Stimulated activated CD4-positive, alpha-beta T cell treated with anti-CD3 and anti-CD28 coated beads, Interleukin-12 subunit alpha, Interleukin-12 subunit beta, amount 100 ng/mL, for 24 hours (primary cell): ENCODE measurements at regions not wholly inside any gene's neighbourhood (a gene's known extent, or its start where the extent isn't known, plus 50 kb on each side); places are given as distances from the start of the nearest gene placed in this dataset.

Experiments used
- DNase-seq, 2 experiments: peaks; one replicate each; pipeline ENCODE4 v3.0.0-alpha.2; 2020; ENCODE audit warnings: low read depth in 2 of 2

DNA sequence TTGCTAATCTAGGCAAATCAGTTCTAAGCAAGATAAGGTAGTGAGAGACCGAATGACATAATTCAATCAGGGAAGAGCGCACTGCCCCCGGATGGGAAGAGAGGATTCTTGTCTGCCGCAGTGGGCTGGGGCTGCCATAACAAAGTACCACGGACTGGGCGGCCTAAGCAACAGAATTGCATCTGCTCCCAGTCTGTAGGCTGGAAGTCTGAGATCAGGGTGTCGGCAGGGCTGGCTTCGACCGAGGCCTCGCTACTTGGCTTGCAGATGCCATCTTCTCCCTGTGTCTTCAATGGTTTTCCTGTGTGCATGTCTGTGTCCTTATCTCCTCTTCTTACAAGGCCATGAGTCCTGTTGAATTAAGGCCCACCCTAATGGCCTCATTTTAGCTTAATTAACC, 59.7 kb upstream of the TMEM72 start:
- no peak for DNase-seq

GRCh38 chr10:44851881-44852280, 59.3 kb upstream of the TMEM72 start:
- DNase-seq = no peak

- DNase-seq = no peak
These were observed 57.9 kb upstream of the TMEM72 start for GRCh38 chr10:44853148-44853734.

GRCh38 chr10:44853796-44854195, 57.3 kb upstream of the TMEM72 start:
- no peak for DNase-seq

GRCh38 chr10:44854693-44855350, 56.3 kb upstream of the TMEM72 start:
- no peak for DNase-seq

DNA sequence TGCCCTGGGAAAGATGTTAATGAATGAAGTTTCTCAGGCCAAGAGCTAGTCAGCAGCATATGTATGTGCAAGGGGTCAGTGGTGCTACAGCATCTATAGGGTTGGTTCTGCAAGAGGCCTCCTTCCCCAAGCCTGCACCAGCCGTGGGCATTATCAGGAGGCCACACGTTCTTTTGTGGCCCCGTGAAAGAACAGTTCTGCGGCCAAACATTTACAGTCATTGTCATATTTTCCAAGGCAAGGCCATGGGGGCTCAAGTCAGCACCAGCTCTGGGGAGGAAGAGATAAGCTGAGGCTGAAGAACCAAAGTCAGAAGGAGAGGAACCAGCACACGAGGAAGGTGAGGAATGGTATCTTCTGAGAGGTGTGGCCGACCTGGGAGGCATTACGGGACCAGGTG, 54.4 kb upstream of the TMEM72 start:
- no peak for DNase-seq

- DNase-seq = peak in 1 of 2 experiments; percentile 51
These were observed 53.6 kb upstream of the TMEM72 start for GRCh38 chr10:44857363-44858016.

GRCh38 chr10:44858017-44858371, 53.1 kb upstream of the TMEM72 start:
- DNase-seq = no peak

- no peak for DNase-seq
These were observed 52.1 kb upstream of the TMEM72 start for GRCh38 chr10:44858988-44859387.

GRCh38 chr10:44859546-44860285, 51.4 kb upstream of the TMEM72 start:
- no peak for DNase-seq

DNA sequence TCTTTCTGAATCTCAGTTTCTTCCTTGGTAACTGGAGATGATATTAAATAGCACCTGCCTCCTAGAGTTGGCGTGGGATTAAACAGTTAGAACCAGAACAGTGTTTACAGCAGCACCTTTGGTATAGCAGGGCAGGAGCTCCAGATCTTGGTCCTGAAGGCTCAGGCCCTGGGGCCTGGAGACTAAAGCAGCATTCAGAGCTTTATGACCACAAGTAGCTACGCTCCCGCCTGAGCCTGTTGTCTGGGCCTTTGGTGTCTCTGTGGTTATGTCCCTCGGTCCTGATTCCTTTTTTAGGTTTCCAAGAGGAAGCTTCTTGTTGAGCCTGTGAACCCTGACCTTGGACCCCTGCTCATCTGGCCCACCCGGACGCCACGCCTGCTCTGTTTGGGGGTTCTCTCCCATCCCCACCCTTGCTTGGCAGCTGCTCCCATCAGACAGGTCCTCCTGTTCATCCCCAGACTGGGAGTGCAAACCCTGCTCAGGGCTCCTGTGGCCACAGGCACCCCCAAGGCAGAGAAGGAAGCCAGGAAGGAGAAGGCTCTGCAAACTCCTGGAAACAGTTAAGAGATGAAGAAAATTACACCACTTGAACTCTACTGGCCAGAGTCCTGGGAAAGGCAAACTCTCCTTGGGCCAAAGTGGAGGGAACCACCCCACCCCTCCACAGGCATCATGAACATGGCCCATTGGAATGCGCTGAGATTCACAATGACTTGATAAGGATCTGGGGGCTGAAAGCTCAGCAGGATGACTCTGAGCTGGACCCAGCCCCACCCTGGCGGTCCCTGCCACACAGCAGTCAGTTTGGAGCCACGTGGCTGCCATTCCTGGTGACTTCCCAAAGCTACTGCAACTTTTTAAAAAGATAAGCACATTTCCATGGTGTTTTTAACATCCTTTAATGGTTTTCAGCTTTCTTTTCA, 50.1 kb upstream of the TMEM72 start:
- no peak for DNase-seq
